Kidney tubule cell (primary cell): ENCODE measurements at regions not wholly inside any gene's neighbourhood (a gene's known extent, or its start where the extent isn't known, plus 50 kb on each side); places are given as distances from the start of the nearest gene placed in this dataset.
A peak's percentile ranks its signal among the peaks of the same experiment; 100 is the strongest.

ENCODE experiments used
- DNase-seq: peaks from one replicate; pipeline ENCODE4 v3.0.0-alpha.2; 2018; ENCODE audit warnings: low spot score

DNA sequence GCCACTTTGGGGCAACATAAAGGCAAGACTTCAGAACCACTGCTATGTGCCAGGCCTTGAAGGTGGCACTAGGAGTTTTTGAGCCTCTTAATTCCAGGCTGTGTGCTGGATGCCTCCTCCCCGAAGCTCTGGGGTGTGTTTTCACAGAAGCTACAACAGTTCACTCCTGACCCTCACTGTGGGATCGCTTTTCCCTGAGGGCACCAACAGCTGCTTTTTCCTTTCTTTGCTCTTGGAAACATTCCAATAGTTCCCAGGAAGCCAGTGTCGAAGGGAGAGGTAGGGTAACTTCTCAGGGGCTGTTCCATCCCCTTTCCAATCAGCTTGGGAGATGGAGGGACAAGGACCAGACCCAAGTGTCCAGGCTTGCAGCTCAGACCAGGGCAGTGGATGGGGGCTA is 153.4 kb downstream of the C1orf94 start:
- DNase-seq = no peak

DNA sequence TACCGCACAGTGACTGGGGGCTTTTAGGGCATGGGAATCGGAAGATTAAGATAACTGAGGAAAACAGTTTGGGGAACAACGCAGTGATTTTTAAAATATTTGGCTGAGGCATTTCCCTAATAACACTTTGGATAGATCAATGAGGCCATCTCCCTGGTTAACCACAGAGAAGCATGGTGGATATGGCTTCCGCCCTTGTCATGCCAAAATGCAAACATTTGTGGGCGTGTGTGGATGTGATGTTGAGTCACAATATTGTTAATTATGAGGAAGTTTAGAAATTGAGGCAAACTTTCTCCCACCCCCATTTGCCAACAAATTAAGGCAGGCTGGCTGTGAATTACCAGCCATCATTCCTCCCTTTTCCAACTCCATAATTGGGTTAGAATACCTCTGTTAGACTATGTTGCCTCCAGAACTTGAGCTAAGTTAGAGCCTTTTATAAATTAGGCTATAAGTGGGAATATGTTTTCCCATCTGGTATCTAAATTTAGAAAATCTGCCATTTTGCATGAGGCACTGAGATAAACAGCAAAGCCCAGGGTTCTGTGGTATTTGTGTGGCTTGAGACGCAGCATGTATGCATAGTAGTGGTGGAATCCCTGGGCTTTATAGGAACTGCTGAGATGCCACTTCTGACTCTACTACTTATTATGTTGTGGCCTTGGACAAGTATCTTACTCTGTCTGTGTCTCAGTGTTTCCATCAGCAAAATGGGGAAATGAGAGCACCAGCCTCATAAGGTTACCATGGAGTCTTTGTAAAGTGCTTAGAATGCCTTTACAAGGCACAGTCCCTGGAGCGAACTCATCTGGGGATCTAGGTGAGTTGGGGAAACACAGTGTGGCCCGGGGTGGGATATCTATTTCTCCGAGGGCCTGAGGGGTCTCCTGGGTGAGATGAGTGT is 154.6 kb downstream of the C1orf94 start:
- DNase-seq = no peak

DNA sequence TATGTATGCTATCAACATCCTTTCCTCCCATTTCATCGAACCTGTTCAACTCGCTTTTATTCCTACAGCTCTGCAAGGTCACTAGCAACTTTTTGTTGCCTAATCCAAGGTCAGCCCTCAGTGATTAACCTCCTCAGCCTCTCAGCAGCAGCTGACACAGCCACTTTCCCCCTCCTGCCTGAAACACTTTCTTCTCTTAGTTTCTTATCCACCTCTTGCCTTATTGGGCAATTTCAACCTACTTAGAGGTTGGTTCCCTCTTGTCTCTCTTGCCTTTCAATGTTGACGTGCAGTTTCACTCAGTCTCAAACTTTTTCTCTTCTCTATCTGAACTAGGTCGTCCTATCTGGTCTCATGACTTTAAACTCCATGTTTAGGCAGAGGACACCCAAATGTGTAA is 156.3 kb downstream of the C1orf94 start:
- DNase-seq = no peak

DNA sequence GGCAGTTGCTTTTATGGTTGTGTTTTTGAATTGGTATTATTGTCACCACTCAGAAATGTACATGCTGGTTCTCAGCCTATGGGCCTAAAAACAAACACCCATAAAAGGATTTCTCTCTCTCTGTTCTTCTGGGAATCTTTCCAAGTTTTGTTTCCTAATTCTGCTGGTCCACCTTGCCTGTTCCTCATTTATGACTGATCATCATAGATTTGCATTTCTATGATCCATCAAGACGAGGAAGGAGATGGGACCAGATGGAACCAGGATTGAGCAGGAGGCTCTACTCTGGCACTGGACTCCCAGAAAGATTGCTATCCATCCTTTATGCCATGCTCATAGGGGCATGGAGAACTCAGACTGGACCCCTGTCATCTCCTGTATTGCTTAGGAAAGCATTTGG is 162.2 kb downstream of the C1orf94 start:
- DNase-seq = no peak

DNA sequence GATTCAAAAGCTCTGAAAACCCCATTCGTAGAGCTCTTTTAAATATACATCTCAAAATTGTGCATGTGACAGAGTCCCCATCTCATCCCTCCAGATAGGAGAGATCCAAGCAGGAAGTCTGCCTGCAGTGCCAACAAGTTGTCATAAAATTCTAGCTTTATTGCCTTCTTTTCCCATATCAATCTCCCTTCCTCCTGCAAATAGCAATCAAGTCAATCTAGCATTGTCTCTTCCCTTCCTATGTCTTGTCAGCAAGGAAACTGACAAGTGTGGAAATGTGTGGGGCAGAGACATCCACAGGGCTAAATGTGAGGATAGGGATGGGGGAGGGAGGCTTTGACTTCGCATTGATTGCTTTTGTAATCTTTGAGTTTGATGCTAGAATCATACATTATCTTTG is 165.2 kb downstream of the C1orf94 start:
- DNase-seq = no peak

DNA sequence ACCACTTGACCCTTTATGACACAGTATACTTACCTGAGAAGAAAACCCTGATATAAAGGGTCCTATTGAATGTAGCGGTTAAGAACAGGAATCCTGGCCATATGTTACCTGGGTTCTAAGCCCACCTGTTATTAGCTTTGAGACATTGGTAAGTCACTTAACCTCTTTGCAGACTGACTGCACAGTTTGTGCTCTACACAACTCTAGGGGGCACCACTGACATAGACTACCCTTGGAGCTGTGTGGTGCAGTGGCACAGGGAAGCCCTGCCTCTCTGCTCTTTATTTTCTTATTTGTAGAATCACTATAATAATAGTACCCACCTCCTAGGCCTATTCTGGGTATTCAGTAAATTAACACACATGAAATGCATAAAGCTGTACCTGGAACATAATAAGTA is 165.6 kb downstream of the C1orf94 start:
- no peak for DNase-seq

DNA sequence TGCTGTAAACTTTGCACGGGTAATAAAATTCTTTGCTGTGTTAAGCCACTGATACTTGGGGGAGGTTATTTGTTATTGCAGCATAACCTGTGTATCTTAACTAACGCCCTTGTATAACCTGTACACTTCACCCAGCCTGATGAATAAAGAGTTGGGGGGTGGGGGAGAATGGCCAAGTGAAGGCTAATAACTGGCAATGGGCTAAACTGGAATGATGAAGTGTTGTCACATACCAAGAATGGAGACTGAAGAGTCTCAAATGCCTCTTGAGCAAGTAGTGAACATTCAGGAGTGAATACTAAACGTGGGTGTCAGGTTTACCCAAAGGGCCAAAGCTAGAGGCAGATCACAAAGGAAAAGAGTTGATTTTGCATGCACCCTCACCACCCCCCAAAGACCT is 169.4 kb downstream of the C1orf94 start:
- no peak for DNase-seq

DNA sequence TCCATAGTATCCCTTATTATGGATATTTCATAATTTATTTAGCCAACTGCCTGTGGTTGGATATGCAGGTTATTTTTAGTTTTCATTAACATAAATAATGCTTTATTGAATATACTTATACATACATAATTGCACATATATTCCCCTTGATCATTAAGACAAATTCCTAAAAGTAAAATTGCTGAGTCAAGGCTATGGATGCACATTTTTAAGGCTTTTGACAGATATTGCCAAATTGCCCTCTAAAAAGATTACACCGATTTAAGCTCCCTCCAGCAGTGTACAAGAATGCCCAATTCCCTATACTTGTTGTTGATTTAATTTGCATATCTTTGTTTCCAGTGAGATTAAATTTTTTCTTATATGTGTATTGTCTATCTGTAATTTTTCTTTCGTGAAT is 176.7 kb downstream of the C1orf94 start:
- DNase-seq = no peak

DNA sequence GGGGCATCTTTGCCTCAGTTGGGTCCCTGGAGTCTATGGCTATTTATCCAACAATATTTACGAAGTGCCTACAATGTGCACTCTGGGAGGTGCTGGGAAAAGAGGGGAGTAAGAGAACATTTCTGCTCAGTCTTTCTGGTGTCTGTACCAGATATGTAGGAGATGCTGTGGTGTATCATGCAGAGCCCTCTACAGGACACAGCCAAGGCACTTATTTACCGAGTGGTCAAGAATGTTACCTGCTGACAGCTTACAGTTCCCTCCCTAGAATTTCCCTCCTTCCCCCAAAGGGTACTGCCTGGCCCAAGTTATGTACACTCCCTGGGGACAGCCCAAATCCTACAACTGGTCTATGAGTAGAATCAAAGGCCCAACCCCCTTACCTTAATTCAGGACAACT is 177.7 kb downstream of the C1orf94 start:
- no peak for DNase-seq

DNA sequence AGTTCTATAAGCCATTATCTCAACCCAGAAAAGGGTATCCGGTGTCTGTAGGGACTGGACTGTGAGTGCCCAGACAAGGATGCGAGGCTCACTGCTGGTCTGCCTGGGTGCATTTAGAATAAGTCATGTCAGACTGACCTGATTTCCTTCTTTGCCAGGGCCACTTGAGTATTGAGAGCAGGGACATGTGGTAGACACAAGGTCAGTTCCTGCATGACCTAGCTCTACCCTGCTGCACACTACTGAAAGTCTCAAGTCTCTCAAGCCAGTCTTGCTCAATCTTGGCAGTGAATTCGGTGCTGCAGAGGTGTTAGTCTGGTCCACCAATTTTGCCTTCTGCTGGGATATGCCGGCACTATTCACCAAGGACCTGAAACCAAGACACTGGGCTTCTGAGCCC is 180.1 kb downstream of the C1orf94 start:
- no peak for DNase-seq

DNA sequence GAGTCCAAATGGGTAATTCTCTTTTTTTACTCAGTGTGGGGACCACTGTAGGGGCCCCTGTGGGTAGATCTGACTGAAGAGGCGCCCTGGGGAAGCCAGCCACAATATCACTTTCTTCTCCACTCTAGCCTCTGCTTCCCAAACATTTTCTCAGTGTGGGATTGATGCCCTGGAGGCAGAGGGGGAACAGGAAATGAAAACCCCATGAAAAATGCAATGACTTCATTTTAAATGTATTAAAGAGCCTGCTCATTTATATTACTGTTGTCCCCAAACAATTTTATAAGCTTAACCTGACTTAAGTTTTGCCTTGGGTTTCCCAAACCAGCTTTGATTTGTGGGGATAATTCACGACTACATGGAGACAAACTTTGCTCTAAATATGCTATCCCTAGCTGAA is 181.9 kb downstream of the C1orf94 start:
- DNase-seq = no peak

DNA sequence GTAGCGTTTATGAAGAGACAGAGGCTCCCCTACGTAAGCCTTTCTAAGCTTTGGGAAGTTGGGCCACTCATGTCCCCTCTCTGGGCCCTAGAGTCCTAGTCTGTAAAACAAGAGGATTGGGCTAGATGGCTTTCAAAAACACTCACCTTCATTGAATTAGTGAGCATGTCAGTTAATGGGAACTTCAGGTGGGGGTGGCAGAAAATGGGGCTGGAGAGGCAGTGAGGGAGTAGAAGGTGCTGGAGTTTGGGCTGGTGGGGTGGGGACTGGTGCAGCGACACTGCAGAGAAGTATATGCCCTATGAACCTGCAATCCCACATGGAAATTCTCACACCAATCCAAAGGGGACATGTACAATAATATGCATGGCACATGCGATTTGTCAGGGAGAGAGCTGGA is 182.7 kb downstream of the C1orf94 start:
- DNase-seq = no peak

DNA sequence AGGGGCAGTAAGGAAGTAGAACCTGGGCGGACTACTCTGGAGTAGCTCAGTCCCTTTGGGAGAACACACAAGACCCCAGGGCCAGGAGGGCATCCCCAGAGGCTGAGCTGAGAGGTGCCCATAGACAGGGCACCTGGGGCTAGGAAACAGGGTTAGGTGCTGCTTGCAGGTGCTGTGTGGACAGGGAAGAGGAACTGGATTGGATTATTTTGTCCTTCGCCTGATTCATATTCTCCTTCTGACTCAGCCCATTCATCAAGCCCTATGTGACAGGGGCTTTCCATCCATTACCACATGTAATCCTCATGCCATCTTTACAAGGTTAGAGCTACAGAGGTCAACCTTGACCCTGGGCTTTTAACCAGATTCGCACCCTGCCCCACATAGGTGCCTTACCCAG is 183.9 kb downstream of the C1orf94 start:
- peak; percentile 69 for DNase-seq

DNA sequence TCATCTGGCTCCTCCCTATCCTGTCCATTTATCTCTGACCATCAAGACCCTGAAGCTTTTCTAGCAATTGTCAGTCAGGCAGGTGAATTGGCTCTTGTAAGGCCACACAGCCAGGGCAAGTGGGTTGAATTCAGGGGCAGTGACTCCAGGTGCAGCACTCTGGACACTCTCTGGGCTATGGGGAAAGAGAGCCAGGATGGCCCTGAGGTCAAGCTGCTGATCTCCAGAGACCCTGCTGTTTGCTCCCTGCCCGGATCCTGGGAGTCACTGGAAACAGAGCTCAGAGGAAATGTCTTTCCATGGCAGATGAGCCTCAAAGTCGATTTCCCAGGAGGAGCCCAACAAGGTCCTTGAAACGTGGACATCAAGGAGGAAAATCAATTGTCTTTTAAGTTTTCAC is 184.4 kb downstream of the C1orf94 start:
- DNase-seq = no peak

DNA sequence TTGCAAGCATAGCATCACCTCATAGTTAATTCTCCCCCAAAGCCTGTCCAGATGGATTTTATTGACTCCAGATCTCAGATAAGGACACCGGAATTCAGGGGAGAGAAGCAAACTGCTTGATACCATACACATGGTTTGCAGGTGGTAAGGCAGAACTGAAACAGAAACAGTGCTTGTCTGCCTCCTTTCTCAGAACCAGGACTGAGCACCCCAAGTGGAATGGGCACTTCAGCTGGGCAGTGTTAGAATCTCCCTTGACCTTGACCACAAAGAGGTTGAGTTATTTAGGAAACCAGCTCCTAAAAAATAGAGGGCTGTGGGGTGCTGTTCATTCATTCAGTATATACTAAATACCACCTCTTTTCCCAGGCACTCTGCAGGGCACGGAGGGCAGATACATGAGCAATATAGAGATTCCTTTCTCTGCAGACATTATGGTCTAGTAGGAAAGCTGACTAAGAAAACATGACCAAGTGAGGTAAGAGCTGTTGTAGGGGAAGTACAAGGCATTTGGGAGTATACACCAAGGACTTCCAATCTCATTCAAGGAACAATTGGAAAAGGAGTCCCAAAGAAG is 185.2 kb downstream of the C1orf94 start:
- DNase-seq = no peak

DNA sequence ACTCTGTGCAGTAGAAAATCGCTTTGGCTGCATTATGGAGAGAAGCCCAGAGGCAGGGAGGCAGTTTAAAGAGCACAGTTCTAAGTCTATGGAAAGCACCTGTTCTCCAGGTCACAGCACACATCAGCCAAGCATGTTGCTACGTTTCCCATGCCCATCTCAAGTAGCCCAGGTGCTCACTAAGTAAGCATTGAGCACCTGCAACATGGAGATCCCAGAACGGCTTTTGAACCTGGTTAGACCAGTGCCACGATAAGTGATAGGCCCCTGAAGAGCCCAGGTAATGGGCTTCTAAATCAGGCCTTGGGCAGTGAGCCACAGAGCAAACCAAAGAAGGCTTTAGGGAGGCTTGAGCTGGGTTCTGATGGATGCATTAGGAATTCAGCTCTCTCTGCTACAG is 186.2 kb downstream of the C1orf94 start:
- no peak for DNase-seq

DNA sequence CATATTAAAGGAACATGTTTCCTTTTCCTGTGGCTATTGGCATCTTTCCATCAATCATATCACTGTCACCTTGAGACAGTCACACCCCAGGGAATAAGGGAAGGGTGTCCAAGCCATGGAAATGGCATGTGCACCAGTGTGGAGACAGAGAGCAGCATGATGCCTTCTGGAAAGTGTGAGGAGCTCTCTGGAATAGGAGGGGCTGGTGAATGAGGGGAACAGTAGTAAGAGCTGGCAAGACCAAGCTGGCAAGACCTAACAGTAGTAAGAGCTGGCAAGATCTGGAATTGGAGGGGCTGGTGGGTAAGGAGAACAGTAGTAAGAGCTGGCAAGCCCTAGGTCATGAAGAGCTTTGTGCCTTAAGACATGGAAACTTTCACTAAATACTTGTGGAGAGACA is 186.7 kb downstream of the C1orf94 start:
- DNase-seq = no peak

DNA sequence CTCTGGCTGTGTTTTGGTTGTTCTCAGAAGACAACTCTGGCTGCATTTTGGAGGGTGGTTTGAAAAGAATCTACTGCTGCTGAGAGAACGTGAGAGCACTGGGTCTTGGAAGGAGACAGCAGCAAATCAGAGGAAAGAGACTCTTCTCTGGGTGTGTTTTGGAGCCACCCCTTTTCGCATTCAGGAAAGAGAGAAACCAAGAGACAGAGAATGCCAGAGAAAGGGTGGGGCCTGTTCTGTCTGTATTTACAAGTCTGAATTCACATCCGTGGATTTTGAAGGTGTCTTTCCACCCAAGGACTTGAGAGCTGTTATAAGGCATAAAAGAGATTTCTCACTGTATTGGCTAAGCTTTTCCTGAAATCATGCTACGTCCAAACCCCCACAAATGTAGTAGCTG is 187.2 kb downstream of the C1orf94 start:
- DNase-seq = no peak

DNA sequence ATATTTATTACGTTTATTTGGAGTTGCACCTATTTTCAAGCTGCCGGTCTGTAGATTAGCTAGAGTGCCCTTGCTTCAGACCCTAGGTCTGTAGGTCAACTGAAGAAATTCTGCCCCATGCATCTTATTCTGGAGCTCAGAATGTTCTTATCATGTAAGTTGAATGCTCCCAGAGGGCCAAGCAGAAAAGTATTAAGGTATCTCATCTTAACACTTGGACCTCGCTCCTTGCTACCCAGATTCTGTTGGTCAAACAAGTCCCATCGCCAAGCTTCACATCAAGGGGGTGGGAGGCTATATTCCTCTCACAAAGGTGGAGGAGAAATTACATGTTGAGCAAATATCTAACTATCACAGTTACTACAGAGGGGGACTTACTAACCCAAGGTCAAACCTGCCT is 187.7 kb downstream of the C1orf94 start:
- no peak for DNase-seq

DNA sequence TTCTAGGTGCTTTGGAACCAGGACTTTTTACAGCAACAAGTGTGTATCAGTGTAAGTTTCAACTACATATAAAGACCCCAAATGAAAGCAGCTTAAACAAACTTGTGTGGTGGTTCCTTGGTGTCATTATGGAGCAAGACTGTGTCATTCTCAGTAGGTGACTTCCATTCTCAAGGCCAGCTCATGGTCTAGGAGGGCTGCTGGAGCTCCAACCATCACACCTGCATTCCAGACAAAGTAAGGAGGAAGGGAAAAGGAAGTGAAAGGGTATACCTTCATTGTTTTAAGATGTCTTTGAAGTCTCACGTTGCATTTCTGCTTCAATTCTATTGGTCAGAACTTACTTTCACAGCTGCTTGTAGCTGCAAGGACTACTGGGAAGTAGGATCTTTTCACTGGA is 188.6 kb downstream of the C1orf94 start:
- DNase-seq = no peak

DNA sequence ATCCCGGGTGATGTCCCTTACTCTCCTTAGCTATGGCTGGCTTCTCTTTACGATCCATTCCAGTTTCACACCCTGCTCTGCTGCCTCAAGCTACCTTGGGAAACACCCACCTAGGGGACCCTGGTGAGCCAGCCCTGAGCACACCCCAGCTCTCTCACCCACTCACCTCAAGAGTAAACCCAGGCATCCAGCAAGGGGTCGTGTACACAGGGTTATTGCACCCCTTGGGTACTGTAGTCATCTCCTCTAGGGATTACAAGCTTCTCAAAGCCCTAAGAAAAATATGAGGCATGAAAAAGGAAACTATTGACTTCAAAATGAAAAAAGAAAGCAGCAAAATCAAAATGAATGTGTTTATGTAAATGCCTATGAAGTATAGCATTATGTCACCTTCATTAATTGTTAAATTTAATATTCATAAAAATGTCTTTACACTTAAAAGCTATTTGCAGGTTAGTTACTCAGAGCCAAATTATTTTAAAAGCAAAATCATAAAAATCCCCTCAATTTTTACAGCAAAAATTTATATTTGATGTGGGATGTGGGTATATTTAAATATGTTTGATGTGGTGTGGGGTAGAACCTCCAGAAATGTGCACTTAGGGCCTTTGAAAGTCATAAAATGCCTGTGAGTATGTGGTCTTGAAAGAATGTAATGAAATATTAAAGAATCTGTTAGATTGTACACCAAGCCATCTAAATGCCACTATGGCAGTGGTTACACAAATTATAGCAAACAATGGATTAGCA is 190.3 kb downstream of the C1orf94 start:
- DNase-seq = no peak

DNA sequence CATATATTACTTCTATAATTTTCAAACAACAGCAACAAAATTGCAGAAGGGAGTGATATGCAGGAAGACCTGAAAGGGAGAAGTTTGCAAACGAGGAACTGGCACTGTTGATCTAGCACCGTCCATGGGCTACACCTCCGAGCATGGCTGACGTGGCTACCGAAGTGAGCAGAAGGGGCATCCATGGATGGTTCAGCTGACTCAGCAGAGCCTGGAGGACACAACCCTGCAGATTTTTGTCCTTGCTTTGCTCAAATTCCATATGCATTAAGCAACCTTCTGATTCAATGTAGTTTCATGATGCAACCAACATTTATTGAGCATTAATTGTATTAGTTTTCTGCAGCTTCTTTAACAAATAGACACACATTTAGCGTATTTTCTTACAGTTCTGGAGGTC is 191.2 kb downstream of the C1orf94 start:
- no peak for DNase-seq
